ENCODE measurements at regions not wholly inside any gene's neighbourhood (a gene's known extent, or its start where the extent isn't known, plus 50 kb on each side); places are given as distances from the start of the nearest gene placed in this dataset.
"Not testable (repeated sequence)": the region's sequence is repeated elsewhere in the genome, so short reads cannot be mapped to it uniquely, and the experiment has no call there.

DNA sequence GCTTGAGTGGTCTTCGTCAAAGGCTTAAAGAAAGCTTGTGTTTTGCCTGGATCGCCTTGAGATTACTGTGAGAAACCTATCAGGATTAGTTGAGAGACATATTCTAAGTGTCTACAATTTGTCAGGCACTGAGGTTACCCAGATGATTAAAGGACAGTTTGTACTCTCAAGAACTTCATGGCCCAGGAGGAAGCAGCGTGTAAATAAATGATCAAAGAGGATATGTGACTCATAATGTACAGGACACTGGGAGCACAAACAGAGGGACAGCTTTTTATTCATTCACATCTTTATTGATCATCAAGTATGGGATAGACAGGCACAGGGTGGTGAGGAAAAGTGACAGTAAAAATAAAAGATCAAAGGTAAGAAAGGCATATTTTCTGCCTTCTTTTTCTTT lies 152.6 kb upstream of the FSHR start:
- Histone ChIP-seq H3K9me3 (ENCODE audit: low read depth, low read length) (no peaks in the 10 kb centered on the region), H3K9ac (ENCODE audit: insufficient read length) (no peak overlapping the region), H3K4me3 (no peak overlapping the region), H3K27ac (no peak overlapping the region), H3K36me3 (ENCODE audit: insufficient read depth, low read length) (no peaks in the 10 kb centered on the region)
- DNase-seq (ENCODE audit: low read depth, low spot score): no peak
- TF ChIP-seq POLR2AphosphoS5 (IDR thresholded peaks at IDR 0.05; ENCODE audit: borderline replicate concordance, low read depth, low read length) (no peak), FOXP2 (optimal IDR thresholded peaks at IDR 0.05; ENCODE audit: control extremely low read depth, extremely low read length, insufficient read depth) (no peak), EZH2 (IDR thresholded peaks at IDR 0.05) (no peak)

DNA sequence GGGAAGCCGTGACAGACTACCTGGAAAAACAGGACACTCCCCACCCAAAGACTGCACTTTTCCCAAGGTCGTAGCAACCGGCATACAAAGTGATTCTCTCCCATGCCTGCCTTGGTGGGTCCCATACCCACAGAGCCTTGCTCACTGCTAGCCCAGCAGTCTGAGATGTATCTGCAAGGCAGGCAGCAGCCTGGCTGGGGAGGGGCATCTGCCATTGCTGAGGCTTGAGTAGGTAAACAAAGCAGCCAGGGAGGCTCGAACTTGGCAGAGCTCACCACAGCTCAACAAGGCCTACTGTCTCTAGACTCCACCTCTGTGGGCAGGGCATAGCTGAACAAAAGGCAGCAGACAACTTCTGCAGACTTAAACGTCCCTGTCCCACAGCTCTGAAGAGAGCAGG lies 144.4 kb upstream of the FSHR start:
- not testable (repeated sequence) for DNase-seq (ENCODE audit: low read depth, low spot score); H3K9ac ChIP-seq (ENCODE audit: insufficient read length); H3K4me3 ChIP-seq; H3K36me3 ChIP-seq (ENCODE audit: insufficient read depth, low read length); H3K27ac ChIP-seq; H3K9me3 ChIP-seq (ENCODE audit: low read depth, low read length)

DNA sequence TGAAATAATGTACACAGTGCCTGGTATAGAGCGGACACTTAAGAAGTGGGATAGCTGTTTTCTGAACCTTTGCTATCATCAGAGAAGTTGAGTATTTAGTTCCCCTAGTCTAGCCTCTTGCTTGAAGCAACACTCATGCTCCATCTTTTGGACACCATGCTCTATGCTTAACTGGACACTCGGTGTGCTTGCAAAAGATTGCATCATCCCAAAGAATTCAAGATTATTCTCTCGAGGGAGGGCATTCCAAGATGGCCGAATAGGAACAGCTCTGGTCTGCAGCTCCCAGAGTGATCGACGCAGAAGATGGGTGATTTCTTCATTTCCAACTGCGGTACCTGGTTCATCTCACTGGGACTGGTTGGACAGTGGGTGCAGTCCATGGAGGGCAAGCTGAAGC lies 143.9 kb upstream of the FSHR start:
- no peak overlapping the region for H3K4me3 ChIP-seq
- H3K27ac ChIP-seq: no peak overlapping the region
- DNase-seq (ENCODE audit: low read depth, low spot score): no peak
- H3K36me3 ChIP-seq (ENCODE audit: insufficient read depth, low read length): no peaks in the 10 kb centered on the region
- H3K9ac ChIP-seq (ENCODE audit: insufficient read length): no peak overlapping the region
- TF ChIP-seq POLR2AphosphoS5 (IDR thresholded peaks at IDR 0.05; ENCODE audit: borderline replicate concordance, low read depth, low read length): no peak
- no peak for TF ChIP-seq EZH2 (IDR thresholded peaks at IDR 0.05)
- no peak for TF ChIP-seq FOXP2 (optimal IDR thresholded peaks at IDR 0.05; ENCODE audit: control extremely low read depth, extremely low read length, insufficient read depth)
- H3K9me3 ChIP-seq (ENCODE audit: low read depth, low read length): no peaks in the 10 kb centered on the region

DNA sequence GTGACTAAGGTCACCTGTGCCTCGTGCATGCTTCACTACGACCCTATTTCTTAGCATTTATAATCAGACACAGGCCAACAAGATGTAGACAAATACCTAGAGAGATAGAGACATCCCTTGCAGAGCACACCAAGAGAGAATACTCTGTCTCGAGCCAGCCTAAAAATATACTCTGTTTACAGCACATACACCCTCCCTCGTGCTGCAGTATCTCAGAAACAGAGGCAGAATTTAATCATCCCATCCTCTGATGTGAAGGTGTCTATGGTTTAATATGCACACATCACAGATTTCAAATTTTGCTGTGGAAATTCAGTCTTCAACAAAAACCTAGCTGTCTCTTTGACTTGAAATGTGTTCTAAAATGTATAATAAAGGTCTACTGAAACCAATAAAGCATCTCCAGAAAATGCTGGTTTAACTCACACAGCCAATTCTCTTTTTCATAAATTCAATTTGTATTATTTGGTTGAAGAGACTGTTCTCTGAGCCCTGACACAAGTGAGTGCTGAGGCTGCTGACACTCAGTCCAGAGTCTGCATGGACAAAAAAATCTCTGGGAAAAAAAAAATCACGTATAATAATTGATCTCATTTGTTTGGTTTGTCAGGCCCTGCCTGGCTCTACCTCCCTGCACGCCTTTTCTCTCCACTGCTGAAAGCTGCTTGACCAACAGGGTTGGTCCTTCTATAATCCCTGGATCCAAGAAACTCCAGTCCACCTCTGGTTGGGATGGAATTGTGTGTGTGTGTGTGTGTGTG lies 142.0 kb upstream of the FSHR start:
- Histone ChIP-seq H3K36me3 (ENCODE audit: insufficient read depth, low read length) (no peaks in the 10 kb centered on the region), H3K9ac (ENCODE audit: insufficient read length) (no peak overlapping the region), H3K4me3 (no peak overlapping the region), H3K9me3 (ENCODE audit: low read depth, low read length) (no peaks in the 10 kb centered on the region), H3K27ac (no peak overlapping the region)
- TF ChIP-seq EZH2 (IDR thresholded peaks at IDR 0.05) (no peak), POLR2AphosphoS5 (IDR thresholded peaks at IDR 0.05; ENCODE audit: borderline replicate concordance, low read depth, low read length) (no peak), FOXP2 (optimal IDR thresholded peaks at IDR 0.05; ENCODE audit: control extremely low read depth, extremely low read length, insufficient read depth) (no peak)
- DNase-seq (ENCODE audit: low read depth, low spot score): no peak

DNA sequence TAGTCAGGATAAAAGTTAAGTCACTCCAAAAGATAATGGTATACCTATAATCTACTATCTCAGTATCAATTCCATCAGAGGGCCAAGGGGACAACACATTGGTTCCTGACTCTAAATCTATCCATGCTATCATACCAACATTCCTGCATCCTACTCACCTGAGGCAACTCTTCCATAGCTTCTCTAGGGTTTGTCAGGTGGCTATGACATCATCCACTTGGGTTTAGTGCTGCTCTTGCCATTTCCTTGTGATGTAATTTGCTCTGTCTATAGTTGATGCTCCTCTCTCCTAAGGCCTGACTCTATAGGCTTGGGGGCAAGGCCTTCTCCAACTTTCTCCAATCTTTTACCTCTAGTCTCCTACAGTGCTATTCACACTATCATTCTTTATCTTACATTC lies 139.9 kb upstream of the FSHR start:
- Histone ChIP-seq H3K9ac (ENCODE audit: insufficient read length) (no peak overlapping the region), H3K36me3 (ENCODE audit: insufficient read depth, low read length) (no peaks in the 10 kb centered on the region), H3K4me3 (no peak overlapping the region), H3K9me3 (ENCODE audit: low read depth, low read length) (no peaks in the 10 kb centered on the region), H3K27ac (no peak overlapping the region)
- TF ChIP-seq EZH2 (IDR thresholded peaks at IDR 0.05) (no peak), FOXP2 (optimal IDR thresholded peaks at IDR 0.05; ENCODE audit: control extremely low read depth, extremely low read length, insufficient read depth) (no peak), POLR2AphosphoS5 (IDR thresholded peaks at IDR 0.05; ENCODE audit: borderline replicate concordance, low read depth, low read length) (no peak)
- DNase-seq (ENCODE audit: low read depth, low spot score): no peak

DNA sequence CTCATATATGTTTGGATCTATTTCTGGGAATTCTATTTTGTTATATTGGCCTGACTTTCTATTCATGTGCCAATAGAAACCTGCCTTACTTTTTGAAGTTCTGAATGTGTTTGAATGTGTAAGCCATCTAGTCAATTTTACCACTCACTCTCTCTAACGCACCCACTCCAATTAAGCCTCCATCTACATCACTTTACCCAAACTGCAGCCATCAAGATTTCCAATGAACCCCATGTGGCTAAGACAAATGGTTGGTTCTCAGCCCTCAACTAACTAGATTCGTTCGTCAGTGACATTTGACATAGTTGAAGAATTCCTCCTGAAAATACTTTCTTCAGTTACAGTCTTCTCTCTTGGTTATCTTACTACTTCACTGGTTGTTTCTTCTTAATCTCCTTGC lies 137.3 kb upstream of the FSHR start:
- Histone ChIP-seq H3K9ac (ENCODE audit: insufficient read length) (no peak overlapping the region), H3K9me3 (ENCODE audit: low read depth, low read length) (no peaks in the 10 kb centered on the region), H3K4me3 (no peak overlapping the region), H3K36me3 (ENCODE audit: insufficient read depth, low read length) (no peaks in the 10 kb centered on the region), H3K27ac (no peak overlapping the region)
- no peak for TF ChIP-seq EZH2 (IDR thresholded peaks at IDR 0.05)
- no peak for TF ChIP-seq POLR2AphosphoS5 (IDR thresholded peaks at IDR 0.05; ENCODE audit: borderline replicate concordance, low read depth, low read length)
- no peak for TF ChIP-seq FOXP2 (optimal IDR thresholded peaks at IDR 0.05; ENCODE audit: control extremely low read depth, extremely low read length, insufficient read depth)
- DNase-seq (ENCODE audit: low read depth, low spot score): no peak

DNA sequence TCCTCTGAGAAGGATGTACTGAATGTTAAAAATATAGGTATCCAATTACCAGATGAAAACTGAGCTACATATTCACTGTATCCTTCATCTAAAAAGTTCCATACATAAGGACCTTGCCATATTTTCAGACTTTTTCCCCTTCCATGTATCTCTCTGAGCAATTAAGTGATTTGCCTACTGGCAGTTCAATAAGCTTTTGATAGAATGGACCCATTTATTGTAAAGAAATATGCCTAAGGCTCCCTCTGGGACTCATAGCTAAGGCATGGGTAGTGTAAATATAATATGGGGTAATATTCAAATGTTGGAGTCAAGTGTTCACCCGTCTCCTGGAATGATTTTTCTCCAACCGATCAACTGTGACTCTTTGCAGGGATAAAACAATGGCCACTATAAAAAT lies 135.4 kb upstream of the FSHR start:
- no peaks in the 10 kb centered on the region for H3K9me3 ChIP-seq (ENCODE audit: low read depth, low read length)
- no peaks in the 10 kb centered on the region for H3K36me3 ChIP-seq (ENCODE audit: insufficient read depth, low read length)
- TF ChIP-seq EZH2 (IDR thresholded peaks at IDR 0.05) (no peak), POLR2AphosphoS5 (IDR thresholded peaks at IDR 0.05; ENCODE audit: borderline replicate concordance, low read depth, low read length) (no peak), FOXP2 (optimal IDR thresholded peaks at IDR 0.05; ENCODE audit: control extremely low read depth, extremely low read length, insufficient read depth) (no peak)
- no peak for DNase-seq (ENCODE audit: low read depth, low spot score)
- no peak overlapping the region for H3K4me3 ChIP-seq
- no peak overlapping the region for H3K9ac ChIP-seq (ENCODE audit: insufficient read length)
- no peak overlapping the region for H3K27ac ChIP-seq

DNA sequence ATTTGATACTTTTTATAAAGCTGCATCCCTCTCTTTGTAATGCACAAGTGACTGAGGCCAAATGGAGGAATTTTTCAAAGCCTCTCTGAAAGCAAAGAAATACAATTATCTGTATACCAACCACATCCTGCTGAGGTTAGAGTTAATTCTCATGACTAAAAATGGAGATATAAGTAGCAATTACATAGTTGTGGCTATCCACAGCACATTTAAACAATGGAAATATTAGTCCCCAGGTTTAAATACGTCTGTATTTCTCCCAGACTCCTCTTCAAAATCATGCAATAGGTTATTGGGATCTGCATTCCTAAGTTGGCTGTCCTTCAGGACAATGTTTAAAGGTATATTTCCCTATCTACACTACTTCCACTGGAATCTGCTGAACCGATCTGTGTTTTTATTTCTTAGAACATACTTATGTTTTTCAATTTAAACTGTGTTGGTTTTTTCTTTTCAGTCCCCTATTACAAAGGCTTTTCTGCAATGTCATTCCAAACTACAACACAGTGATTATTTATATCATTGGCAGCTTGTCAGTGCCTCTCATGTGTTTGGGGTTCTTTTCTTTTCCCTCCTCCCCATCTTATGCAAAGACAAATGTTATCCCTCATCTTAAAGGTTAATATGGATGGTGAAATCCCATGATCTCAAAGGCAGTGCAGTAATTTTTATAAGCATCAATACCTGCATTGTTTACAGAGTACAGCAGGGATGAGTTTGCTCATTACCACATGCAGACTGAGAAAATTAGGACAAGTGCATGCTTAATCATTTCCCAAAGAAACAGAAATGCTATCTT lies 134.8 kb upstream of the FSHR start:
- no peaks in the 10 kb centered on the region for H3K9me3 ChIP-seq (ENCODE audit: low read depth, low read length)
- no peak overlapping the region for H3K4me3 ChIP-seq
- no peak overlapping the region for H3K9ac ChIP-seq (ENCODE audit: insufficient read length)
- H3K27ac ChIP-seq: no peak overlapping the region
- DNase-seq (ENCODE audit: low read depth, low spot score): no peak
- H3K36me3 ChIP-seq (ENCODE audit: insufficient read depth, low read length): no peaks in the 10 kb centered on the region
- TF ChIP-seq POLR2AphosphoS5 (IDR thresholded peaks at IDR 0.05; ENCODE audit: borderline replicate concordance, low read depth, low read length) (no peak), EZH2 (IDR thresholded peaks at IDR 0.05) (no peak), FOXP2 (optimal IDR thresholded peaks at IDR 0.05; ENCODE audit: control extremely low read depth, extremely low read length, insufficient read depth) (no peak)

Measured in SK-N-MC (cell line).